Sigmoid colon (tissue), 4 donors: ENCODE measurements at regions not wholly inside any gene's neighbourhood (a gene's known extent, or its start where the extent isn't known, plus 50 kb on each side); places are given as distances from the start of the nearest gene placed in this dataset.

Source experiments
- CTCF ChIP-seq, 4 experiments: fragments of 450-650 bp in 3 of 4; fragments of 200-600 bp in 1 of 4; IDR thresholded peaks; one replicate each; pipeline ENCODE4 v1.5.1; 2016 to 2019; ENCODE audit warnings: antibody characterized with exemption in 4 of 4, mild to moderate bottlenecking in 3 of 4, moderate library complexity in 2 of 4
- EP300 ChIP-seq, 4 donors: sonication (generic); formaldehyde crosslinking; IDR thresholded peaks; one replicate each; pipeline ENCODE4 v1.6.1; 2017; ENCODE audit warnings: antibody characterized with exemption in 4 of 4

DNA sequence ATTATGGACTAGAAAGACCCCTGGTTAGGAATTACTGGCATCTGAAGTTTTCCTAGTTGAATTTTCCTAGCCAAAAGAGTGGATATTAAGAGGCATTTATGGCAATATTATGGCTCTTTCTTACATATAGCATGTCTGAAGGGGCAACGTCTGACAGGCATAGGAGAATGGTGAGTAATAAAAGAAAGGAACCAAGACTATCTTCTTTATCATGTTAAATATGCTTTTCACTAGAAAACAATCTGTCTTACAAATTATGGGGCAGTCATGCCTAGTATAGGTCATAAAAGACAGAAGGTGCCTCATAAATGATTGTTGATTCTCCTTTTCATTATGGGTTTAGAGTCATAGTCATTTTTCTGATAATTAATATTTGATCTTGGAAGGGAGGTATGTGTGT is 431.1 kb upstream of the HTR2C start:
- no peak for TF ChIP-seq CTCF (IDR thresholded peaks at IDR 0.05)
- no peak for TF ChIP-seq EP300 (IDR thresholded peaks at IDR 0.05)
